ENCODE measurements at regions not wholly inside any gene's neighbourhood (a gene's known extent, or its start where the extent isn't known, plus 50 kb on each side); places are given as distances from the start of the nearest gene placed in this dataset.

GRCh38 chr14:58697930-58698642 is 60.3 kb downstream of the DACT1 start:
- no peak overlapping the region for H3K4me3 Mint-ChIP-seq
- Histone ChIP-seq H3K27me3 (no peaks in the 10 kb centered on the region), H3K79me2 (ENCODE audit: low read depth) (no peaks in the 10 kb centered on the region), H3F3A (ENCODE audit: low read depth) (no peaks in the 10 kb centered on the region), H3K27ac (no peak overlapping the region), H3K9me3 (ENCODE audit: low read depth) (no peaks in the 10 kb centered on the region), H3K9ac (no peak overlapping the region), H3K4me3 (no peak overlapping the region), H4K20me1 (ENCODE audit: low read depth) (no peaks in the 10 kb centered on the region), H3K4me2 (no peak overlapping the region), H3K36me3 (no peaks in the 10 kb centered on the region), H2AFZ (replicated peaks) (peak overlapping the region; percentile 3), H3K4me1 (peaks cover 8% of the 10 kb centered on the region)
- H3K27ac Mint-ChIP-seq: no peak overlapping the region
- H3K4me1 Mint-ChIP-seq: peaks cover 24% of the 10 kb centered on the region
- TF ChIP-seq EZH2phosphoT487 (IDR thresholded peaks at IDR 0.05) (no peak), EZH2 (IDR thresholded peaks at IDR 0.05) (no peak)
- TF ChIP-seq, protein P1, sequence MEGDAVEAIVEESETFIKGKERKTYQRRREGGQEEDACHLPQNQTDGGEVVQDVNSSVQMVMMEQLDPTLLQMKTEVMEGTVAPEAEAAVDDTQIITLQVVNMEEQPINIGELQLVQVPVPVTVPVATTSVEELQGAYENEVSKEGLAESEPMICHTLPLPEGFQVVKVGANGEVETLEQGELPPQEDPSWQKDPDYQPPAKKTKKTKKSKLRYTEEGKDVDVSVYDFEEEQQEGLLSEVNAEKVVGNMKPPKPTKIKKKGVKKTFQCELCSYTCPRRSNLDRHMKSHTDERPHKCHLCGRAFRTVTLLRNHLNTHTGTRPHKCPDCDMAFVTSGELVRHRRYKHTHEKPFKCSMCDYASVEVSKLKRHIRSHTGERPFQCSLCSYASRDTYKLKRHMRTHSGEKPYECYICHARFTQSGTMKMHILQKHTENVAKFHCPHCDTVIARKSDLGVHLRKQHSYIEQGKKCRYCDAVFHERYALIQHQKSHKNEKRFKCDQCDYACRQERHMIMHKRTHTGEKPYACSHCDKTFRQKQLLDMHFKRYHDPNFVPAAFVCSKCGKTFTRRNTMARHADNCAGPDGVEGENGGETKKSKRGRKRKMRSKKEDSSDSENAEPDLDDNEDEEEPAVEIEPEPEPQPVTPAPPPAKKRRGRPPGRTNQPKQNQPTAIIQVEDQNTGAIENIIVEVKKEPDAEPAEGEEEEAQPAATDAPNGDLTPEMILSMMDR (IDR thresholded peaks at IDR 0.05): no peak
- H3K36me3 Mint-ChIP-seq: no peaks in the 10 kb centered on the region
- DNase-seq (ENCODE audit: low spot score): no peak
- no peaks in the 10 kb centered on the region for H3K27me3 Mint-ChIP-seq (ENCODE audit: insufficient read depth, low read depth)
- H3K9me3 Mint-ChIP-seq: no peaks in the 10 kb centered on the region

DNA sequence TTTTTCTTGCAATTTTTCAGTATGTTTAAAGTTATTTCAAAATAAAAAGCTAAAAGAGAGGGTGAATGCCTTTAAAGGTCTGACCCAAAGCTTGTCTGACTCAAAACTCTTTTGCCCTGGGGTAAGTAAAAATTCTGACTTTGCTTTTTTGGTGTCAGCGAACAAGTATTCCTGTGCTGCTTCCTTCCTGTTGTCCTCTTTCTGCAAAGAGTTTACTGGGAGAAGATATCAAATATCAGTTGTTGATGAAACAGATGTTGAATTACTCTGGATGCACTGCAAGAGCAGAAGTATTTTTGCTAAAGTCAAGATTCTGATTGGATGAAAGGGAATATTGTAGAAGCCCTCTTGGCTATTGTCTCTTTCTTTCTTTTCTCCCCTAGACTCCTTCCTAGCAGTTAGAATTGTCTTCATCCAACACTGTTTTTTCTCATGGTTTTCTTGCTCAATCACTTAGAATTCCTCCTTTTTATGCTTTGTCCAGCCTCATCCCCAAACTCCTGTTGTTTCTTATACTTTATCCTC is 62.0 kb downstream of the DACT1 start:
- no peaks in the 10 kb centered on the region for H3K79me2 ChIP-seq (ENCODE audit: low read depth)
- H3K4me1 Mint-ChIP-seq: peaks cover 35% of the 10 kb centered on the region
- H3K4me3 Mint-ChIP-seq: no peak overlapping the region
- H3K4me1 ChIP-seq: peaks cover 20% of the 10 kb centered on the region
- H3K27me3 Mint-ChIP-seq (ENCODE audit: insufficient read depth, low read depth): no peaks in the 10 kb centered on the region
- TF ChIP-seq, protein P1 (IDR thresholded peaks at IDR 0.05): no peak
- no peak for TF ChIP-seq EZH2phosphoT487 (IDR thresholded peaks at IDR 0.05)
- TF ChIP-seq EZH2 (IDR thresholded peaks at IDR 0.05): no peak
- H2AFZ ChIP-seq (replicated peaks): no peak overlapping the region
- no peak overlapping the region for H3K27ac ChIP-seq
- DNase-seq (ENCODE audit: low spot score): no peak
- H3K36me3 Mint-ChIP-seq: no peaks in the 10 kb centered on the region
- H3K27ac Mint-ChIP-seq: no peak overlapping the region
- no peaks in the 10 kb centered on the region for H3K9me3 Mint-ChIP-seq
- no peak overlapping the region for H3K4me3 ChIP-seq
- no peak overlapping the region for H3K9ac ChIP-seq
- H3K27me3 ChIP-seq: no peaks in the 10 kb centered on the region
- no peaks in the 10 kb centered on the region for H4K20me1 ChIP-seq (ENCODE audit: low read depth)
- no peaks in the 10 kb centered on the region for H3K9me3 ChIP-seq (ENCODE audit: low read depth)
- no peaks in the 10 kb centered on the region for H3K36me3 ChIP-seq
- H3K4me2 ChIP-seq: no peak overlapping the region
- no peaks in the 10 kb centered on the region for H3F3A ChIP-seq (ENCODE audit: low read depth)

DNA sequence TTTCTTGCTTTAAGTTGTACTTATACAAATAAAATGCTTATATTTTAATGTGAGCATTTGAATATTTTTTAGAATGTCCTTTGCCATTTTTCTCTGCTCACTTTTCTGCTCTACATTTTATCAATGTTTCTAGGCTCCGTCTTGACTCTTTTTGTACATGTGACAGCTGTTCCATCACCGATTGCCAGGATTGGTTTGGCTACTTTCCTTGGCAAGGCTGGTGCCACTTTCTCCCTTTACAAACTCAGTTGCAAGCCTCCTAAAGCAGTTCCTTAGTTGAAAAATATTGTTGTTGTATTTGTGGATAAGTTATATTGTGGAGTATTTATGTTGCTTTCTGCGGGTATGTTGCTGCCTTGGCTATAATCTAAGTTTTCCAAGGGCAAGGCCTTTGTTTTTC is 63.4 kb downstream of the DACT1 start:
- Mint-ChIP-seq H3K9me3 (no peaks in the 10 kb centered on the region), H3K27ac (no peak overlapping the region), H3K4me3 (no peak overlapping the region), H3K36me3 (no peaks in the 10 kb centered on the region), H3K4me1 (peaks cover 35% of the 10 kb centered on the region), H3K27me3 (ENCODE audit: insufficient read depth, low read depth) (no peaks in the 10 kb centered on the region)
- Histone ChIP-seq H2AFZ (replicated peaks) (no peak overlapping the region), H3K4me3 (no peak overlapping the region), H4K20me1 (ENCODE audit: low read depth) (no peaks in the 10 kb centered on the region), H3F3A (ENCODE audit: low read depth) (no peaks in the 10 kb centered on the region), H3K79me2 (ENCODE audit: low read depth) (no peaks in the 10 kb centered on the region), H3K4me1 (peaks cover 20% of the 10 kb centered on the region), H3K27ac (no peak overlapping the region), H3K36me3 (no peaks in the 10 kb centered on the region), H3K27me3 (no peaks in the 10 kb centered on the region), H3K9me3 (ENCODE audit: low read depth) (no peaks in the 10 kb centered on the region), H3K4me2 (no peak overlapping the region), H3K9ac (no peak overlapping the region)
- no peak for DNase-seq (ENCODE audit: low spot score)
- TF ChIP-seq EZH2phosphoT487 (IDR thresholded peaks at IDR 0.05) (no peak), EZH2 (IDR thresholded peaks at IDR 0.05) (no peak)
- TF ChIP-seq, protein P1 (IDR thresholded peaks at IDR 0.05): no peak

Measured in neural progenitor cell (in vitro differentiated cells).